GM12874 (cell line): ENCODE measurements at regions not wholly inside any gene's neighbourhood (a gene's known extent, or its start where the extent isn't known, plus 50 kb on each side); places are given as distances from the start of the nearest gene placed in this dataset.

Source experiments
- TF ChIP-seq, protein P1 (sequence below): IDR thresholded peaks from 2 replicates; pipeline ENCODE4 v1.5.1; 2011; ENCODE audit warnings: low read depth, mild to moderate bottlenecking, control low read depth, low read length, moderate library complexity; ENCODE audit not compliant: insufficient read depth

DNA sequence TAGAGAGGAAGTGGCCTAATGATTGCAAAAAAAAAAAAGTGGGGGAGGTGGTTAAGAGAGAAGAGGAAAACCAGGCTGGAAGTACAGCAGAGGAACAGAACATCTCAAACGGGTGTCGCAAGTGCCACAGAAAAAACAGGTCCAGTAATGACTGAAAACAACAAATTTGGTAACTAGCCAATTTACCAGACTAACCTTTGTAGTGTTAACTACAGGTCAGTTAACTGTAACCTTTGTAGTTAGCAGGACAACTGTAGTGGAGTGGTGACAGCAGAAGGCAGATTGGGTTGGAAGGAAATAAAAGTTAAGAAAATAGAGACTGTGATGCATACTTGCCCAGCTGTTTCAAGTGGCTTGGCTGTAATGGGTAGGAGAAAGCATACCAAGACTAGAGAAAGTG, 91.4 kb upstream of the CHST9 start:
- TF ChIP-seq, protein P1, sequence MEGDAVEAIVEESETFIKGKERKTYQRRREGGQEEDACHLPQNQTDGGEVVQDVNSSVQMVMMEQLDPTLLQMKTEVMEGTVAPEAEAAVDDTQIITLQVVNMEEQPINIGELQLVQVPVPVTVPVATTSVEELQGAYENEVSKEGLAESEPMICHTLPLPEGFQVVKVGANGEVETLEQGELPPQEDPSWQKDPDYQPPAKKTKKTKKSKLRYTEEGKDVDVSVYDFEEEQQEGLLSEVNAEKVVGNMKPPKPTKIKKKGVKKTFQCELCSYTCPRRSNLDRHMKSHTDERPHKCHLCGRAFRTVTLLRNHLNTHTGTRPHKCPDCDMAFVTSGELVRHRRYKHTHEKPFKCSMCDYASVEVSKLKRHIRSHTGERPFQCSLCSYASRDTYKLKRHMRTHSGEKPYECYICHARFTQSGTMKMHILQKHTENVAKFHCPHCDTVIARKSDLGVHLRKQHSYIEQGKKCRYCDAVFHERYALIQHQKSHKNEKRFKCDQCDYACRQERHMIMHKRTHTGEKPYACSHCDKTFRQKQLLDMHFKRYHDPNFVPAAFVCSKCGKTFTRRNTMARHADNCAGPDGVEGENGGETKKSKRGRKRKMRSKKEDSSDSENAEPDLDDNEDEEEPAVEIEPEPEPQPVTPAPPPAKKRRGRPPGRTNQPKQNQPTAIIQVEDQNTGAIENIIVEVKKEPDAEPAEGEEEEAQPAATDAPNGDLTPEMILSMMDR, result no peak

DNA sequence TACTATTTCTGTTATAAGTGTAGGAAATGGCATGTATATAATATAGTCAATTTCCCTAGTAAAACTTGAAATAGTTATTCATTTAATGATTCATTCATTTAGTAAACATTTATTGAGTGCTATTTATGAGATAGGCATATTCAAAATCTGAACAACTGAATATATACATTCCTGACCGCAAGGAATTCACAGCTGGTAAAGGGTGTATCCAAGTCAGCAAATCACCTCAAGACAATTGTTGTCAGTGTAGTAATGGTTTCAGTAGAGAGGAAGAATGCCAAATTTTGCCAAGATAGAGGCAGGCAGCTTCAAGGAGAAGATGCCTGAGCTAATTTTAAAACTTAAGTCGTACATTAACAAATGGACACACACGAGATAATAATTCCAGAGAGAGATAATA, 89.8 kb upstream of the CHST9 start:
- TF ChIP-seq, protein P1, result no peak

DNA sequence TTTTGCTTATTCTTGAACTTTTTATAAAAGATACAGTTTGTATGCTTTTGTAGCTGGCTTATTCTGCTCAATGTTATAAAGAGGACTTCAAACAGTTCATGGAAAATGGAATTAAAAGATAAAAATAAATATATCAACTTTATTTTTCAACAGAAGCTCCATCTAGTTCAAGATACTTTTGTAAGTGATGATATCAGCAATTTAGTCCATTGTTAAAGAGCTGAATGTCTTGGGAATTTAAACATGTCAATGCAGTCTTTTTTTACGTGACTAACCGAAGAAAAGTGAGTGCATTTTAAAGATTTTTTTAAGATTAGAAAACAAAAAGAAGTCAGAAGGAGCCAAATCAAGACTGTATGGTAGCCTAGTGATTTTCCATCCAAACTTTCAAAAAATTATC, 85.4 kb upstream of the CHST9 start:
- TF ChIP-seq, protein P1, result no peak

DNA sequence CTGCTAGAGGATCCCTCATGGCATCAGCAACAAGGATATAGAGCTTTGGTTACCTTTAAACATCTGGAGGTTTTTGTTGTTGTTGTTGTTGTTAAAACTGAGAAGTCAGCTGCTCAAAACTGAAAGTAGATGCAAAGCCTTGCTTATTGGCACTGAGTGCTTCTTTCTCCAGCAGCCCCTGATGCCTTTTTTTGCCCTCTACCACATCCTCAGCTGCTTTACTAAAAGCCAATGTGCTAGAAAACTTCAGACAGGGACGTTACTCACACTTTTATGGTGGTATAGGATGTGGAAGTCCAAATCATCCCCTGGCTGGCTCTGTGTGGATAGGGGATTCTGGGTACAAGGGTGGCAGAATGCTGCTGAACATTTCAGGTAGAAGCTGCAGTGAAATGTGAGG, 78.3 kb upstream of the CHST9 start:
- TF ChIP-seq, protein P1, result no peak

DNA sequence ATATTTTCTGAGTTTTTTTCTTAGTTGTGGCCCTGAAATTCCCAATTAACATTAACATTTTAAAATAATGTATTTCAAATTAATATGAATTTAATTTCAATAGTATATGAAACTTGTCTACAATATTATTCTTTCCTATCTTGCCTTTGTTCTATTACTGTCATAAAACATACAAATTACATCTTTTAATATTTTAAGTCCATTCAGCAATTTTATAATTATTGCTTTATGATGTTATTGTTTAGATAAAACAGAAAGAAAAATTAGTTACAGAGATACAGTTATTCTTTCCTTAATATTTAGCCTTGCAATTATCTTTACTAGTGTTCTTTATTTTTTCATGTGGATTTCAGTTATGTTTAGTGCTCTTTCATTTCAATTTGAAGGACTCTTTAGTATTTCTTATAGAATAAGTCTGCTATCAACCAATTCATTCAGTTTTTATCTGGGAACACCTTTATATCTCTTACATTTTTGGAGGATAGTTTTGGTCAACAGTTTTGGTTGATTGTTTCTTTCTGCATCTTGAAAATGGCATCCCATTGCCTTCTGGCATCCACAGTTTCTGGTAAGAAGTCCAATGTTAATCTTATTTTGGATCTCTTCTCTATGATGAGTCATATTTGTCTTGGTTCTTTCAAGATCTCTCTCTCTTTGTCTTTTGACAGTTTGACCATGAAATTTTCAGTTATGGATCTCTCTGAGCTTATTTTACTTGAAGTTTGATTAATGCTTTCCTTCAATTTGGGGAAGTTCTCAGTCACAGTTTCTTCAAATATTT, 76.9 kb upstream of the CHST9 start:
- TF ChIP-seq, protein P1, result no peak

DNA sequence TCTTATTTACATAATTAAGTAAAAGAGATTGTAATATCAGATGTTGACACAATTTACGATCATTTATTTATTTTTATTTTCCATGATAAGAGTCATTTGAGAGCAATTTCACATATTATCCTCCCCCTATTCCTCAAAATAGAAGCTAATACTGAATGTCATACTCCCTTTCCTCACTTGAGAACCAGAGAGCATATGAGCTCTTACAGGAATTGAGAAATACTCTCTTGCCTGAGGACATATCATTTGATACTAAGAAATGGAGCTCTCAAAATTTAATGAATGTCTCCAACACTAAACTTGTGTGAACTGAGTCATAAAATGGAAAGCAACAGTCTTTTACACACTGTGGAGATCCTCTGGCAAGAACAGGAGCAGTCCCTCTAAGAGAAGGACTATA, 68.5 kb upstream of the CHST9 start:
- TF ChIP-seq, protein P1, result no peak

DNA sequence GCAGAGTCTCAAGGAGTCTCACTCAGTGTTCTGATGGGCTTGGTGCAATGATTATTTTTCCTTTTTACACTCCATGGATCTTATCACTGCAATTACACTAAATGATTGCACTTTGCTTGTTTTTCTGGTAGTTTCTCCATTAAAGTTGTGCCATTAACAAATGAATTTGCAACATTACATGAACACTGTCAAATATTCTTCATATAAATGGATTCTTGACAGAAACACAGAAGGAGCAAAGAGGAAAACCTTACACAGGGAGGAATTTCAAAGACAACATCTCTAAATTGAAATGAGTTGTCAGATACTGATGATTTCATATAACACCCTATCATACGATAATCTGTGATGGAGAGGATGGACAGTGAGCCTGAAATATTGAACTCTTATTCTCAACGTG, 65.4 kb upstream of the CHST9 start:
- TF ChIP-seq, protein P1, result no peak
